NCI-H1436 (cell line): ENCODE measurements at regions not wholly inside any gene's neighbourhood (a gene's known extent, or its start where the extent isn't known, plus 50 kb on each side); places are given as distances from the start of the nearest gene placed in this dataset.
"Not testable (repeated sequence)": the region's sequence is repeated elsewhere in the genome, so short reads cannot be mapped to it uniquely, and the experiment has no call there.

Experiments
- DNase-seq: peaks from one replicate; lab custom pipeline; 2025; lab: John Stamatoyannopoulos, UW

GRCh38 chr22:47547881-47548650 lies 785.6 kb downstream of the TBC1D22A start:
- DNase-seq = no peak

DNA sequence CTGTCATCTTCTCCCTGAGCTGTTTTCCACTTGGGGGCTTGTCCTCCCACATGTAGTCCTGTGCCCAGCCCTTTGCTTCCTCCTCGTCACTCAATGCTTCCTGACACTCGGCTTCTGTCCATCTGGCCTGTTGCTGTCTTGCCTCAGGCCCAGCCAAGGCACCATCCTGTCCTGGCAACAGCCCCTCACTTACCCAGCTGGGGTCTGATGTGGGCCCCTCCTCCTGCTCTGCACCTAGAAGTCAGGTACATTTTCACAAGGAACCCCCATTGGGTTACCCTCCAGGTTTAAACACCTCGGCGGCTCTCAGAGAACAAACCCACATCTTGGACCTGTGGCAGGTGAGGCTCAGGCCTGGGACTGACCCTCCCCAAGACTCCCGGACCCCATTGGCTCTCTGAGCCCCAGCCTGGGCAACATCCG lies 784.8 kb downstream of the TBC1D22A start:
- no peak for DNase-seq

- no peak for DNase-seq
These were observed 782.2 kb downstream of the TBC1D22A start for GRCh38 chr22:47544696-47545095.

DNA sequence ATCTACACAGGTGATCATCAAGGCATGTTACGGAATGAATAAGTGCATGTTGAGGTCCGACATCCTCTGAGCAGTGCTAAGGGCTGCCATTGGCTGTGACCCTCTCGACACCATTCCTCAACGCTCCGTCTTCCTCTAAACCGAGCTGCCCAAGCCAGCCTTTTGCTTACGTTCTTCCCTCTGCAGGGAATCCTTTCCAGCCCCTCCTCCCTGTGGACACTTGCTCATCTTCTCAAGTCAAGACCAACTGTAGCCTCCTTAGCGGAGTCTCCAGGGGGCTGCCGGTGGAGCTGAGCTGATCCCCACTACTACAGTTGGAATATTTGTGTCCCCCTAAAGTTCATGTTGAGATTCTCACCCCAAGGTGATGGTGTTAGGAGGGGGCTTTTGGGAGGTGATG lies 781.0 kb downstream of the TBC1D22A start:
- no peak for DNase-seq

DNA sequence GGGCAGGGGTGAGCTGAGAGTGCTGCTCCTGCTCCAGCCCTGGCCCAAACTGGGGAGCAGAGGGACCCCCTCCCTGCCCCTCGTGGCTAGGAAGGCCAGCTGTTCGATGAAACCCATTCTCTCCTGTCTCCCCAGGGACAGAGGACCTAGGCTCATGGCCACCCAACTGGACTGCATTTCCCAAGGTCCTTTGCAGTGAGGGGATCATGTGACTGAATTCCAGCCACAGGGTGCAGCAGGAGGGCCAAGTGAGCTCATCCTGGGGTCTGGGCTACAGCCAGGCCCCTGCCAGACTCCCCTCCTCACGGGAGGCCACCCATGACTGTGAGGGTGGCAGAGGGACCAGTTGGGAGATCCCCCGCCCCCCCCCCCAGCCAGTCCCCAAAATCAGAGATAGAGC lies 777.6 kb downstream of the TBC1D22A start:
- no peak for DNase-seq

DNA sequence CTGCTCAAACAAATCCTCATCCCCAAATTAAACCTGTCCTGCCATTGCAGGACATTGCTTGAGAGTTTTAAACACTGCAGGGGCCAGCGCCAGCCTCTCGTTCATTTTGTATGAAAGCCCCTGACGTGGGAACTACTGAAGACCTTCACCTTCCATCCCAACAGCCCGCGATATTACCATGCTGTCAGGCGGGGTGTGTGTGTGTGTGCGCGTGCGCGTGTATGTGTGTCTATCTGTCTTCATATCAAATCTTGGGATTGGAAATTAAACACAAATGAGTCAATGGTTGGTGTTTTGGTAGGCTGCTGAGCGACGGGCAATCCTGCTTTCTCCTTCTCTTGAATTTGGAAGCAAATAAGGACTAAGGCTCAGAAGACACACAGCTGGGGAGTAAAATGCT lies 776.9 kb downstream of the TBC1D22A start:
- no peak for DNase-seq

- no peak for DNase-seq
These were observed 773.2 kb downstream of the TBC1D22A start for GRCh38 chr22:47535681-47536080.

- DNase-seq = no peak
These were observed 772.5 kb downstream of the TBC1D22A start for GRCh38 chr22:47534804-47535410.

DNA sequence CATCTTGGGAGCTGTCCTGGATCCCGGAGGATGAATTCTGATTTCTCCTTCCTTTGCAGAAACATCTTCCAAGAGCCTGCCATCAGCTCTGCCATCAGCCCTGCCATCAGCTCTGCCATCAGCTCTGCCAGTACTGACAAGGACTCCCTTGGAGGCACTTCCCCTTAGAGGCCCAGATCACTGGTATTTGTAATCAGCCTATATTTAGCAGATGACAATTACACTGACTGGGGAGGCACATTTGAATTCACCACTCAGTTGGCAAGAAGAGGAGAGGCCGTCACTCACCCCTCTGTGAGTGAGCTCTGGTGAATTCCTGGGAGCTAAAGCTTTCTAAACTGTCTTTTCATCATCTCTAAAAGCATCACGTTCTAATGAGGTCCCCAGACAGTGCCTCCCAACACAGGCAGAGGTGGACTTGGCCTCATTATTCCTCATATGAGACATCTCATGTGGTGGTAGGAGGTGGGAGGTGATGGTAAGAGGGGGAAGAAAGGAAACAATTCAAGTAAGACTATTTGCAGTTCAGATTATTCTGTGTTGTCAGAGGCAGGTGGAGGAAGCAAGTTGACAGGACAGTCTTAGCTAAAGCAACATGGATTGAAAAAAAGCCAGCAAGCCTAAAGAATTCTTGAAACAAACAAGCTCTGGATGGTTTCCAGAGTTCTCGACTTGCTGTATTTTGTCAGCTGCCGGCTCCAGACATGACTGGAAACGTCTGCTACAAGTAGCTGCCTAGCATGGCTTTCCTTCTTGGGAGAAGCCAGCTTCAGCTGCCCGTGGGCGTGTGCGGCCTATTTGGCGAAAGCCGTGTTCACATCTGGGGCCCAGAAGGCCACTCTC lies 771.7 kb downstream of the TBC1D22A start:
- DNase-seq = no peak

DNA sequence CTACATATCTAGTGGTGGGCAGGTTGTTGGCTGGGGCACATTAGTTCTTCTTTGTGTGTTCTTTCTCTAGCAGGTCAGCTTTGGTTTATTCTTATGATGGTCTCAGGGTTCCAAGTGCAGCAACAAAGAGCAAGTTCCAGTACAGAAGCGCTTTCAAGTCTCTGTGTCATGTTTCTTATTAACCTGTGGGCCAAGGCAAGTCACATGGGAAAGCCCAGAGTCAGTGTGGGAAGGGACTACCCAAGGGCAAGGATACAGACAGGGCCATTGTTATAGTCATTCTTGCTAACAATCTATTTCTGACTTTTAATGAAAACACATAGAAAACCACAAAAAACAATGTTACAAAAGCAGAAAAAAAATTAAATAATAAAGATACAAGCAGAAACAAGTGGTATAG lies 754.6 kb downstream of the TBC1D22A start:
- no peak for DNase-seq

- no peak for DNase-seq
These were observed 753.1 kb downstream of the TBC1D22A start for GRCh38 chr22:47515384-47516125.

- DNase-seq = no peak
These were observed 750.2 kb downstream of the TBC1D22A start for GRCh38 chr22:47512617-47513016.

- no peak for DNase-seq
These were observed 742.5 kb downstream of the TBC1D22A start for GRCh38 chr22:47504962-47505361.

DNA sequence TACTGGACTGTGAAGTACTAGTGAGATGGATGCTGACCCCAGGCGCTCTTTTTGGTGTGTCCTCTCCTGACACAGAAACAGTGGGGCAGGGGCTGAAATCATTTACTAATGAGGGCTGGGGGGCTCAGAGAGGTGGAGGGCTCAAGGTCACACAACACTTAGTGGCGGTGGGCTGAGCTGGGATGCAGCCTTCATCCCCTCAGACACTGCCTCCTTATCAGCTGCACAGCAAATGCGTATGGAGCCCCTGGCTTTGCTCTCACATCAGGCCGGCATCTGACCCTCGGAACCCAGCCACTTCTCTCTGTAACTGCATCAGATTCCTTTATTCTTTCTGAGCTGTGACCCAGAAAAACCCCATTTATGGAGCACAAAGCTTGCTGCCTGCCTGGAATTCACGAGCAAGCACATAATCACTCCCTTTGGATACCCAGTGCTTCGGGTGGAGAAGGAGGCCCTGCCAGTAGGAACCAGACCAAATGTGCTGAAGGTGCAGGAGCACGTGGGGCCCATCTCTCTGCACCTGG lies 736.6 kb downstream of the TBC1D22A start:
- no peak for DNase-seq

GRCh38 chr22:47497666-47498065 lies 735.2 kb downstream of the TBC1D22A start:
- no peak for DNase-seq

DNA sequence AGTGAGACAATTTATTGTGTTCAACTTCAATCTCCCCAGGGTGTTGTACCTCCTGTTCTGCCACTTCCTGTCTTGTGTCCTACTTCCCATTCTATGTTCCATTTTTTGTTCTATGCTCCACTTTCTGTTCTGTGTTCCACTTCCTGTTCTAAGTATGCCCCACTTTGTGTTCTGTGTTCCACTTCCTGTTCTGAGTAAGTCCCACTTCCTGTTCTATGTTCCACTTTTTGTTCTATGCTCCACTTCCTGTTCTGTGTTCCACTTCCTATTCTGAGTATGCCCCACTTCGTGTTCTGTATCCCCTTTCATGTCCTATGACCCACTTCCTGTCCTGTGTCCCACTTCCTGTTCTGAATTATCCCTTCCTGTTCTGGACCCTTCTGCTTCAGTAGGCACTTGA lies 732.7 kb downstream of the TBC1D22A start:
- no peak for DNase-seq

GRCh38 chr22:47488131-47488530 lies 725.7 kb downstream of the TBC1D22A start:
- DNase-seq = not testable (repeated sequence)

GRCh38 chr22:47486569-47487312 lies 724.3 kb downstream of the TBC1D22A start:
- no peak for DNase-seq

DNA sequence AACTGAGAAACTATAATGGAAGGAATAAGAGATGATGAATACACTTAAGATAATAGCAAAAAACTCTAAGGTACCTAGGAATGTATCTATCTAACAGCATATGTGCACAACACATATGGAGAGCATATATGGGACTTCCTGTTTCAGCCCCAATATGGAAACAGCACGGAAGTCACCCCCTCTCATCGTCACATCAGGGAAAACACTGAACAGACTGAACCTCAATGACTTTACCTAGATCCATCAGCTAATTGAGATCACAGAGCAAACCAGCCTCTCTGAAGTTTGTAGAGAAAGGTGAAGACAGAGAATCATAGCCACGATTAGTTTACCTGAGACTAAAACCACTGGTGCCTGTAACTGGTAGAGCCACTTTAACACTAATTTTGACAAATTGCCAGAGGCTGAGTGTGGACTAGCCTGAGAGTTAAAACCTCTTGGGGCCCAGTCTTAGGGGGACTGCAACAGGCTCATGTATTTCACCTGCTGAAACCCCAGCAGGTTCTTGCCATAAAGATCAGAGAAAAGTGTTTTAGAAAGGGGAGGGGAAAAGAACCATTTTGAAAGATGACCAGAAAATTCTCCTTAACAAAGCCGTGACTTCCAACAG lies 722.6 kb downstream of the TBC1D22A start:
- DNase-seq = no peak

GRCh38 chr22:47476231-47476630 lies 713.8 kb downstream of the TBC1D22A start:
- no peak for DNase-seq

DNA sequence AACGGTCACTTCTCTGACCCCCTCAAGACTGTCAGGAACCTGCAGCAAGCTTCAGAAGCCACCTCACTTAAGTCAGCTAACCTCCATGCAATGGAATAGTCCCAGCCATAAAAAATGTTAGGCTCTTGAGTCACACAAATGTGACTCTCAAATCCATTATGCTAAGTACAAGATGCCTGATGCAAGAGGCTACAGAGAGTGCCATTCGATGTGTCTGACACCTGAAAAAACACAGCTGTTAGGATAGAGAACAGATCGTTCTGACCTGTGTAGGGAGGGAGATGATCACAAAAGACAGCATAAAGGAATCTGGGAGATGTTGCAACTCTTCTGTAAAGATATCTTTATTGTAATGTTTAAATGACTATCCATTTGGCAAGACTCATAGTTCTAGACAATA lies 712.4 kb downstream of the TBC1D22A start:
- DNase-seq = no peak
